Astrocyte of the spinal cord (primary cell): ENCODE measurements at regions not wholly inside any gene's neighbourhood (a gene's known extent, or its start where the extent isn't known, plus 50 kb on each side); places are given as distances from the start of the nearest gene placed in this dataset.

Experiments used
- DNase-seq: peaks from one replicate; pipeline ENCODE4 v3.0.0; 2011; ENCODE audit warnings: low read depth, low spot score
- H3K4me3 ChIP-seq: 2 replicates; pipeline ENCODE4 v1.5.1; 2011; ENCODE audit warnings: low read depth, mild to moderate bottlenecking, low read length, moderate library complexity
- in situ Hi-C: cut with HindIII; loops from 2 replicates; pipeline ENCODE4 v1.10.0; 2017; ENCODE audit warnings: low sequenced_read_pairs
- TF ChIP-seq, protein P1 (sequence below): IDR thresholded peaks from 2 replicates; pipeline ENCODE4 v1.5.1; 2012; ENCODE audit warnings: low read depth, mild to moderate bottlenecking, low read length, inconsistent platforms

DNA sequence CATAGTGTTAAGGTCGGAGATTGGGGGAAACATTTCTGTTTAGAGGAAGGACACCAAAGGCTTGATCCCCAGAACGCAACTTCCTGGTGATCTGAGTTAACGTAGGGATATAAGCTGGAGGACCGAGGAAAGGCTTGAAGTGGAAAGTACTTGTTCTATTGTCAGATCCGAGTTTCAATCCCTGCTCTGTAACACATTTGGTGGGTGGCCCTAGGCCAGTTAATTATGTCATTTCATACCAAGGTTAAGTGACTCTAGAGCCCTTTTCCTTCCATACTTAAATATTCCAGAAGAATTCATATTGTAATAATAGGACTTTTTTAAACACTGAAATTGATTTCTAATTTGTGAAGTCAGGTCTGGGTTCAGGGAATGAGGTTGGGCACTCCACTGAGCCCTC, 80.9 kb downstream of the RPLP1 start:
- DNase-seq: no peak
- TF ChIP-seq, protein P1, sequence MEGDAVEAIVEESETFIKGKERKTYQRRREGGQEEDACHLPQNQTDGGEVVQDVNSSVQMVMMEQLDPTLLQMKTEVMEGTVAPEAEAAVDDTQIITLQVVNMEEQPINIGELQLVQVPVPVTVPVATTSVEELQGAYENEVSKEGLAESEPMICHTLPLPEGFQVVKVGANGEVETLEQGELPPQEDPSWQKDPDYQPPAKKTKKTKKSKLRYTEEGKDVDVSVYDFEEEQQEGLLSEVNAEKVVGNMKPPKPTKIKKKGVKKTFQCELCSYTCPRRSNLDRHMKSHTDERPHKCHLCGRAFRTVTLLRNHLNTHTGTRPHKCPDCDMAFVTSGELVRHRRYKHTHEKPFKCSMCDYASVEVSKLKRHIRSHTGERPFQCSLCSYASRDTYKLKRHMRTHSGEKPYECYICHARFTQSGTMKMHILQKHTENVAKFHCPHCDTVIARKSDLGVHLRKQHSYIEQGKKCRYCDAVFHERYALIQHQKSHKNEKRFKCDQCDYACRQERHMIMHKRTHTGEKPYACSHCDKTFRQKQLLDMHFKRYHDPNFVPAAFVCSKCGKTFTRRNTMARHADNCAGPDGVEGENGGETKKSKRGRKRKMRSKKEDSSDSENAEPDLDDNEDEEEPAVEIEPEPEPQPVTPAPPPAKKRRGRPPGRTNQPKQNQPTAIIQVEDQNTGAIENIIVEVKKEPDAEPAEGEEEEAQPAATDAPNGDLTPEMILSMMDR: no peak
- H3K4me3 ChIP-seq: no peak overlapping the region
- in situ Hi-C loops: no loop called here

- peak; percentile 64 for DNase-seq
- in situ Hi-C loops: no loop called here
- TF ChIP-seq, protein P1: no peak
Measured at GRCh38 chr15:69535101-69535638, 82.6 kb downstream of the RPLP1 start.

DNA sequence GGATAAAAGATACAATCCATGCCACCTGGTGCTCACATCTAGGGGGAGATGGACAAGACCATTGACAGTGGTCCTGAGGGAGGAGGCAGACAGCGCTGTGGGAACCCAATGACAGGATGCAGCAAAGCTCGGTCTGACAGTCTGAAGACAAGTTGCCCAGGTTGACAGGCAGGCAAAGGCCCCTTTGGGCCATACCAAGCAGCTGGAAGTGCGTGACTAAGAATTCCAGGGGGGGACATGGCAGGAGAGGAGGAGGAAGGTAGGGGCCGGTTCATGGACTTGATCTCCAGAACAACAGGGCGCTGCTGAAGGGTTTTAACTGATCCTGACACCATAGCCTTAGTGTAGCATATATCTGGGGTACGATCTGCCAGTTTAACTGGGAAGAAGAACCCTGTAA, 83.4 kb downstream of the RPLP1 start:
- DNase-seq: no peak
- H3K4me3 ChIP-seq: no peak overlapping the region
- TF ChIP-seq, protein P1: no peak
- in situ Hi-C loops: no loop called here

More at GRCh38 chr15:69535101-69535638, 82.6 kb downstream of the RPLP1 start:
- no peak overlapping the region for H3K4me3 ChIP-seq

- in situ Hi-C loops: no loop called here
- TF ChIP-seq, protein P1: no peak
- no peak overlapping the region for H3K4me3 ChIP-seq
- DNase-seq: no peak
Measured at GRCh38 chr15:69536726-69537512, 84.3 kb downstream of the RPLP1 start.

DNA sequence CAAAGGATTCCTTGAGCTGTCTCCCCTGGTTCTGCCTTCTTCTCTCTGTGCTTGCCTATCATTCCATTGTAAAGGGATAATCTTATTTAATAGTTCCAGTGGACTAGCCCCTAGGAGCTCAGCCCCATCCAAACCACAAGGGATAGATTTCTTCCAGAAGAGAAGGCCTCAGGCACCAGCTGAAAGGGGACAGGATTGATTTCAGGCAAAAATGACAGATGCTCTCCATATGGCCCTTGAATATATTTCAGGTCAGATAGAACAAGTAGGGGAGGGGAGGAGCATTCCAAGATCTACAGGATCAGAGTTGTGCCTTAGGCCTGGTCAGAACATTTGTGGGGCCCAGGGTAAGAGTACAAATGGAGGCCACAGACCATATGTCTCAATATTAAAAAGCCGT, 85.3 kb downstream of the RPLP1 start:
- TF ChIP-seq, protein P1: no peak
- in situ Hi-C loops: no loop called here
- H3K4me3 ChIP-seq: no peak overlapping the region
- no peak for DNase-seq

GRCh38 chr15:69538379-69538778, 85.8 kb downstream of the RPLP1 start:
- TF ChIP-seq, protein P1: no peak
- in situ Hi-C loops: no loop called here
- no peak for DNase-seq
- H3K4me3 ChIP-seq: no peak overlapping the region
